HCT116 (cell line): ENCODE measurements at regions not wholly inside any gene's neighbourhood (a gene's known extent, or its start where the extent isn't known, plus 50 kb on each side); places are given as distances from the start of the nearest gene placed in this dataset.

ENCODE experiments used
- ATAC-seq: fragments of 200-7000 bp; cut with Tn5 transposase; 2 replicates; pipeline ENCODE4 v1.9.1; 2020; ENCODE audit warnings: mild to moderate bottlenecking, moderate library complexity
- BruUV-seq: library from RNA; stranded (reverse); fragments of 400-500 nt; replicated peaks from 2 replicates; lab custom pipeline; 2021; lab: Mats Ljungman, UMichigan
- CTCF ChIA-PET: fragments of 300-600 bp; sonication (Branson Sonifier 250); formaldehyde crosslinking; loops from one replicate; lab custom pipeline; 2021; ENCODE audit warnings: antibody characterized with exemption; lab: Charles Lee
- POLR2A ChIA-PET: fragments of 300-600, 350-600 bp; sonication (Branson Sonifier 250); formaldehyde crosslinking; loops from one replicate; lab custom pipeline; 2021; ENCODE audit warnings: antibody characterized with exemption; lab: Charles Lee
- RAD21 ChIA-PET, 2 experiments: fragments of 300-600 bp; sonication (Branson Sonifier 250); formaldehyde crosslinking; loops; one replicate each; lab custom pipeline; 2023; ENCODE audit warnings: low total read pairs in 2 of 2; ENCODE audit not compliant: uncharacterized antibody in 2 of 2, unreplicated experiment in 2 of 2, low non-redundant PET in 1 of 2; lab: Charles Lee
- DNase-seq: peaks from one replicate; pipeline ENCODE4 v3.0.0-alpha.2; 2010; ENCODE audit warnings: low read depth, low spot score
- H2AFZ ChIP-seq: fragments of 200-600 bp; shearing (Covaris generic), sonication (generic); 2 replicates; pipeline ENCODE4 v1.6.1; 2017; ENCODE audit warnings: low read depth, mixed run types, mixed read lengths, antibody characterized with exemption, low read length; ENCODE audit not compliant: poor library complexity, severe bottlenecking
- H3K27ac ChIP-seq: 2 replicates; pipeline ENCODE4 v1.5.1; 2012; ENCODE audit warnings: low read depth, low read length
- H3K27me3 ChIP-seq: fragments of 200-600 bp; sonication (generic); 2 replicates; pipeline ENCODE4 v1.6.1; 2016; ENCODE audit warnings: mixed run types, low read length, mixed read lengths; ENCODE audit not compliant: insufficient read depth
- H3K36me3 ChIP-seq, 2 experiments: fragments of 200-500 bp in 1 of 2; fragments of 200-600 bp in 1 of 2; sonication (Bioruptor generic) in 1 of 2; sonication (generic) in 1 of 2; 2 replicates each; pipeline versions ENCODE4 v1.5.1 to v1.6.1; 2014 to 2016; ENCODE audit warnings: low read length in 2 of 2, inconsistent platforms in 1 of 2, mixed read lengths in 1 of 2, mixed run types in 1 of 2; ENCODE audit not compliant: insufficient read depth in 2 of 2, control insufficient read depth in 1 of 2
- H3K4me1 ChIP-seq, 2 experiments: fragments of 200-600 bp in 1 of 2; sonication (generic) in 1 of 2; 2 replicates each; pipeline versions ENCODE4 v1.5.1 to v1.6.1; 2012 to 2017; ENCODE audit warnings: low read length in 2 of 2, inconsistent platforms in 1 of 2, mild to moderate bottlenecking in 1 of 2, mixed read lengths in 1 of 2, mixed run types in 1 of 2, moderate library complexity in 1 of 2; ENCODE audit not compliant: insufficient read depth in 2 of 2, control insufficient read depth in 1 of 2
- H3K4me2 ChIP-seq: fragments of 200-600 bp; sonication (generic); 2 replicates; pipeline ENCODE4 v1.6.1; 2017; ENCODE audit warnings: mixed run types, low read length, mixed read lengths
- H3K4me3 ChIP-seq, 2 experiments: fragments of 200-600 bp in 1 of 2; sonication (generic) in 1 of 2; replicated peaks in 1 of 2; 2 replicates each; pipeline ENCODE4 v1.5.1; 2011 to 2016; ENCODE audit warnings: low read length in 2 of 2, control low read depth in 1 of 2, low read depth in 1 of 2, mild to moderate bottlenecking in 1 of 2, mixed read lengths in 1 of 2, mixed run types in 1 of 2
- H3K79me2 ChIP-seq: fragments of 200-600 bp; sonication (generic); 2 replicates; pipeline ENCODE4 v1.6.1; 2017; ENCODE audit warnings: mild to moderate bottlenecking, mixed run types, low read length, moderate library complexity, mixed read lengths; ENCODE audit not compliant: insufficient read depth
- H3K9ac ChIP-seq: fragments of 200-600 bp; sonication (generic); 2 replicates; pipeline ENCODE4 v1.6.1; 2016; ENCODE audit warnings: low read length, mixed read lengths
- H3K9me2 ChIP-seq: fragments of 200-600 bp; sonication (generic), shearing (Covaris generic); 2 replicates; pipeline ENCODE4 v1.6.1; 2017; ENCODE audit warnings: mixed run types, mild to moderate bottlenecking, moderate library complexity; ENCODE audit not compliant: insufficient read depth
- H3K9me3 ChIP-seq, 2 experiments: fragments of 200-500 bp in 1 of 2; fragments of 200-600 bp in 1 of 2; sonication (Bioruptor generic) in 1 of 2; sonication (generic) in 1 of 2; 2 replicates each; pipeline ENCODE4 v1.6.1; 2014 to 2017; ENCODE audit warnings: low read length in 2 of 2, mixed read lengths in 2 of 2, inconsistent platforms in 1 of 2, low read depth in 1 of 2, mild to moderate bottlenecking in 1 of 2, mixed run types in 1 of 2, moderate library complexity in 1 of 2; ENCODE audit not compliant: control insufficient read depth in 1 of 2, insufficient read depth in 1 of 2
- H4K20me1 ChIP-seq: fragments of 200-600 bp; sonication (generic), shearing (Covaris generic); 2 replicates; pipeline ENCODE4 v1.6.1; 2017; ENCODE audit warnings: mixed run types, mild to moderate bottlenecking, moderate library complexity; ENCODE audit not compliant: insufficient read depth
- EZH2phosphoT487 ChIP-seq: fragments of 200-600 bp; IDR thresholded peaks from 2 replicates; pipeline ENCODE4 v1.6.1; 2018; ENCODE audit warnings: antibody characterized with exemption, borderline replicate concordance
- FOSL1 ChIP-seq: IDR thresholded peaks from 2 replicates; pipeline ENCODE4 v1.6.1; 2012; ENCODE audit warnings: low read depth
- POLR2A ChIP-seq: IDR thresholded peaks from 2 replicates; pipeline ENCODE4 v1.7.0; 2011; ENCODE audit warnings: borderline replicate concordance; ENCODE audit not compliant: insufficient read depth, insufficient read length; ENCODE audit errors: extremely low read depth
- ZBTB33 ChIP-seq: IDR thresholded peaks from 2 replicates; pipeline ENCODE4 v1.6.1; 2011; ENCODE audit warnings: mild to moderate bottlenecking, low read length, moderate library complexity; ENCODE audit not compliant: insufficient replicate concordance; ENCODE audit errors: extremely low read depth
- ZFX ChIP-seq: fragments of 450-650 bp; IDR thresholded peaks from 2 replicates; pipeline ENCODE4 v1.6.1; 2017
- intact Hi-C: fragments of 100-400 bp; cut with micrococcal nuclease; formaldehyde crosslinking; loops from 2 replicates; pipeline ENCODE4 v1.10.0; 2022
- TF ChIP-seq, protein P1 (sequence below): IDR thresholded peaks from 2 replicates; pipeline ENCODE4 v1.6.1; 2012; ENCODE audit warnings: low read depth
- TF ChIP-seq, protein P2 (sequence below): IDR thresholded peaks from 2 replicates; pipeline ENCODE4 v1.6.1; 2012

- H3K27ac ChIP-seq, result no peak overlapping the region
- ChIA-PET RAD21 (no interaction called here), POLR2A (no interaction called here), CTCF (no interaction called here)
- H3K9me2 ChIP-seq, result no peaks in the 10 kb centered on the region
- no peak for TF ChIP-seq ZFX
- TF ChIP-seq FOSL1, result no peak
- no peak for TF ChIP-seq ZBTB33
- TF ChIP-seq, protein P1, sequence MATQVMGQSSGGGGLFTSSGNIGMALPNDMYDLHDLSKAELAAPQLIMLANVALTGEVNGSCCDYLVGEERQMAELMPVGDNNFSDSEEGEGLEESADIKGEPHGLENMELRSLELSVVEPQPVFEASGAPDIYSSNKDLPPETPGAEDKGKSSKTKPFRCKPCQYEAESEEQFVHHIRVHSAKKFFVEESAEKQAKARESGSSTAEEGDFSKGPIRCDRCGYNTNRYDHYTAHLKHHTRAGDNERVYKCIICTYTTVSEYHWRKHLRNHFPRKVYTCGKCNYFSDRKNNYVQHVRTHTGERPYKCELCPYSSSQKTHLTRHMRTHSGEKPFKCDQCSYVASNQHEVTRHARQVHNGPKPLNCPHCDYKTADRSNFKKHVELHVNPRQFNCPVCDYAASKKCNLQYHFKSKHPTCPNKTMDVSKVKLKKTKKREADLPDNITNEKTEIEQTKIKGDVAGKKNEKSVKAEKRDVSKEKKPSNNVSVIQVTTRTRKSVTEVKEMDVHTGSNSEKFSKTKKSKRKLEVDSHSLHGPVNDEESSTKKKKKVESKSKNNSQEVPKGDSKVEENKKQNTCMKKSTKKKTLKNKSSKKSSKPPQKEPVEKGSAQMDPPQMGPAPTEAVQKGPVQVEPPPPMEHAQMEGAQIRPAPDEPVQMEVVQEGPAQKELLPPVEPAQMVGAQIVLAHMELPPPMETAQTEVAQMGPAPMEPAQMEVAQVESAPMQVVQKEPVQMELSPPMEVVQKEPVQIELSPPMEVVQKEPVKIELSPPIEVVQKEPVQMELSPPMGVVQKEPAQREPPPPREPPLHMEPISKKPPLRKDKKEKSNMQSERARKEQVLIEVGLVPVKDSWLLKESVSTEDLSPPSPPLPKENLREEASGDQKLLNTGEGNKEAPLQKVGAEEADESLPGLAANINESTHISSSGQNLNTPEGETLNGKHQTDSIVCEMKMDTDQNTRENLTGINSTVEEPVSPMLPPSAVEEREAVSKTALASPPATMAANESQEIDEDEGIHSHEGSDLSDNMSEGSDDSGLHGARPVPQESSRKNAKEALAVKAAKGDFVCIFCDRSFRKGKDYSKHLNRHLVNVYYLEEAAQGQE, result no peak
- no peak for TF ChIP-seq EZH2phosphoT487
- no peak for TF ChIP-seq POLR2A
- TF ChIP-seq, protein P2, sequence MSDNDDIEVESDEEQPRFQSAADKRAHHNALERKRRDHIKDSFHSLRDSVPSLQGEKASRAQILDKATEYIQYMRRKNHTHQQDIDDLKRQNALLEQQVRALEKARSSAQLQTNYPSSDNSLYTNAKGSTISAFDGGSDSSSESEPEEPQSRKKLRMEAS, result no peak
- H3K4me3 ChIP-seq, result no peak overlapping the region
- H3K9ac ChIP-seq, result no peak overlapping the region
- H3K36me3 ChIP-seq, result no peaks in the 10 kb centered on the region
- no peaks in the 10 kb centered on the region for H4K20me1 ChIP-seq
- DNase-seq (no peak), ATAC-seq (no peak)
- no peak overlapping the region for H2AFZ ChIP-seq
- no peaks in the 10 kb centered on the region for H3K9me3 ChIP-seq
- no TSS peak for BruUV-seq
- H3K4me1 ChIP-seq, result no peaks in the 10 kb centered on the region
- intact Hi-C loops, result no loop called here
- H3K27me3 ChIP-seq, result peaks cover 4% of the 10 kb centered on the region
- no peak overlapping the region for H3K4me2 ChIP-seq
- H3K79me2 ChIP-seq, result no peaks in the 10 kb centered on the region
Measured at GRCh38 chr13:111493468-111493867, 173.0 kb downstream of the TEX29 start.
